ENCODE measurements at regions not wholly inside any gene's neighbourhood (a gene's known extent, or its start where the extent isn't known, plus 50 kb on each side); places are given as distances from the start of the nearest gene placed in this dataset.

DNA sequence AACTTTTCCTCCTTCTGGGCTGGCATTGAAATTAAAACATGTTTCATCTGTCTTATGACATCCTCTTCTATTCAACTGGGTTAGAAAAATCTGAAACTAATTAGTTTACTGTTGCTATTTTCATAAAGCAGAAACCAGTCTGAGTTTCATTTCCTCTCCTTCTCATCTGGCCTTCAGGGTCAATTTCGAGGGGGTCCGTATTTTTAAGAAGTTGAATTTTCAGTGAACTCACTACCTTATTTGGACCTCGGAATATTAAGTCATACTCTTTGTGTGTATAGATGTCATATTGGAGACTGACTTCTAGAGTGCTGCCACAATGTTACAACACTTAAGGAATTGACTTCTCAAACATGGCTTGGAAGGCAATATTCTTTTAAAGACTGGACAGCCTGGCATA lies 485.9 kb downstream of the SQOR start:
- no peak for DNase-seq

GRCh38 chr15:46121441-46121840 lies 486.6 kb downstream of the SQOR start:
- no peak for DNase-seq

DNA sequence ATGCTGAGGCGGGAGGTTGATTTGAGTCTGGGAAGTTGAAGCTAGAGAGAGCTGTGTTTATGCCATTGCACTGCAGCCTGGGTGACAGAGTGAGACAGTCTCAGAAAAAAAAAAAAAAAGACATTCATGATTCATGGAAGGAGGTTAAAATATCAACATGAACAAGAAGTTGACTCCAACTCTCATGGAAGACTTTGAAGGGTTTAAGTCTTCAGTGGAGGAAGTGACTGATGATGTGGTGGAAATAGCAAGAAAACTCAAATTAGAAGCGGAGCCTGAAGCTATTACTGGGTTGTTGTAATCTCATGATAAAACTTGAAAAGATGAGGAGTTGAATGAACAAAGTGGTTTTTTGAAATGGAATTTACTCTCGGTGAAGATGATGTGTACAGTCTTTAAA lies 491.8 kb downstream of the SQOR start:
- no peak for DNase-seq

- no peak for DNase-seq
Measured at GRCh38 chr15:46127361-46127874, 492.6 kb downstream of the SQOR start.

DNA sequence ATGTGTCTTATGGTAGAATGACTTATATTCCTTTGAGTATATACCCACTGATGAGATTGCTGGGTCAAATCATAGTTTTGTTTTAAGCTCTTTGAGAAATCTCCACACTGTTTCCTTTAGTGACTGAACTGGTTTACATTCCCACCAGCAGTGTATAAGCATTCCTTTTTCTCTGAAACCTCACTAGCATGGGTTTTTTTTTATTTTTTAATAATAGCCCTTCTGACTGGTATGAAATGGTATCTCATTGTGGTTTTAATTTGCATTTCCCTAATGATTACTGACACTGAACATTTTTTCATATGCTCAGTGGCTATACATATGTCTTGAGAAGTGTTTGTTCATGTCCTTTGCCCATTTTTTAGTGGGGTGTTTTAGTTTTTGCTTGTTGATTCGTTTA lies 494.3 kb downstream of the SQOR start:
- no peak for DNase-seq

GRCh38 chr15:46131876-46132275 lies 497.0 kb downstream of the SQOR start:
- no peak for DNase-seq

GRCh38 chr15:46137443-46137842 lies 502.6 kb downstream of the SQOR start:
- no peak for DNase-seq

GRCh38 chr15:46146002-46146401 lies 511.2 kb downstream of the SQOR start:
- no peak for DNase-seq

DNA sequence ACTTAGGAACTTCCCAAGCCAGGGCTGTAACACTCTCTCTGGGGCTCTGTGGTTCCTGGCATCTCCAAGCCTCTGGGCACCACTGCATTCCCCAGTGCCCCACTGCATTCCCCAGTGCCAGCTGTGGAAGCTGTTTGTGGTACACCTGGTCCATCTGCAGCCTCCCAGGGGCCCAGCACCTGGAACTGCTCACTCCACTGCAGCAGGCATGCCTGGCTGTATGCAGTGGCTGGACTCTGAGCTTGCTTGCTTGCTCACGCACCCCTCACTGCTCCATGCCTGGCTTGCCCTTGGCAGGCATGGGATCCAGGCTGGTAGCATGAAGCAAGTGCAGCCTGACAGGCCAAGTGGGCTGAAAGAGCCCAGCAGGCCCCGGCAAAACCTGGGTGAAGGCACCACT lies 512.1 kb downstream of the SQOR start:
- no peak for DNase-seq

GRCh38 chr15:46151786-46152185 lies 517.0 kb downstream of the SQOR start:
- DNase-seq: no peak

DNA sequence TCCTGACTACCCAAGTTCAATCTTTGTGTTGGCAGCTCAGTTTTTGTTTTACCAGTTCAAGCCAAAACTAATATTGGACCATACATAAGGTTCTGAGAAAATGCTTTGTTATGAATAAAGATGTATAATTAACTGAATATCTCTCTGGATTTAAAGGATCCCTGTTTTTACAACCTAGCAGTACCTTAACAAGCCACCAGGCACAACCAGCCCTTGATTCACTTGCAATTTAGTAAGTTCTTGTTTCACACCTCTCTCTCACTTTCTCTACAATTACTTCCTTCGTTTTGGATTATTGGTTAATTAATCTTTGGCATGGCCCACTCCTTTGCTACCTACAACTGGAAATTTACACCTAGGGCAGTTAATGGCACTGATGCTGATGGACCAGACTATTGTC lies 531.9 kb downstream of the SQOR start:
- DNase-seq: no peak

- DNase-seq: no peak
Measured at GRCh38 chr15:46170326-46170725, 535.5 kb downstream of the SQOR start.

GRCh38 chr15:46174122-46174521 lies 539.3 kb downstream of the SQOR start:
- DNase-seq: no peak

DNA sequence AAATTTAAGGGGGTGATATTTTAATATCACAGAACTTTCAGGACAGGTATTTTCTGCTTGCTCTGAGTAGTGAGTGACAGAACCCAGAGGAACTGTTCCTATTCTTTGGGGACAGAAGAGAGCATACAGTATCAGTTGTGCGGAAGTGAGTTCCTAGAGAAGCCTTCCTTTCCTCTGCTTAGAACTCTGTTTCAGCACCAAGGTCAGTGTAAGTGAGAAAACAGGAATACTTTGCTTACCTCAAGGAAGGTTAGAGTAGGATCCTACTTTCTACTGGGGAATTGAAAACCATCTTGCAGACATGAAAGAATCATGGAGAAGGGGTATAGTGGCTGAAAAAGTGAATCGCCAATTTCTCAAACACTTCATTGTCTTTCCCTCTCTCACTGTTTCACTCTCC lies 542.4 kb downstream of the SQOR start:
- DNase-seq: no peak

- no peak for DNase-seq
Measured at GRCh38 chr15:46178138-46178537, 543.3 kb downstream of the SQOR start.

DNA sequence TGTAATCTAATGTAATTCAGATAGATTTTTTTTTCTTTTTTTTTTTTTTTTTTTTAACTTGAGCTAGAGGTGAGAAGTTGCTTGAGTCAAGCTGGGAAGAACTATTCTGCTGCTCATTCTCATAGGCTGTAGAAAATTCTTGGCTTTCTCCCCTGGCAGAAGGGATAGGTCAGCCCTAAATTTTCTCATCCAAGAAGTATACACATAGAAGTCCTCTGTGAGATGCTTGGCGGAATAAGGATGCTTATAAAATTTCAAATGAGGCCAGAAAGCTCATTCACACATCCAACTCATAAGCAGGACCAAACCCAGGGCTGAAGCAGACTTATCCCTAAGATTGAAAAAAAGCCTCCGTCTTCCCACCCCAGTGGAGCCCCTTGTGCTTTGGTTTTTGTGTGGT lies 572.5 kb downstream of the SQOR start:
- peak; percentile 40 for DNase-seq

DNA sequence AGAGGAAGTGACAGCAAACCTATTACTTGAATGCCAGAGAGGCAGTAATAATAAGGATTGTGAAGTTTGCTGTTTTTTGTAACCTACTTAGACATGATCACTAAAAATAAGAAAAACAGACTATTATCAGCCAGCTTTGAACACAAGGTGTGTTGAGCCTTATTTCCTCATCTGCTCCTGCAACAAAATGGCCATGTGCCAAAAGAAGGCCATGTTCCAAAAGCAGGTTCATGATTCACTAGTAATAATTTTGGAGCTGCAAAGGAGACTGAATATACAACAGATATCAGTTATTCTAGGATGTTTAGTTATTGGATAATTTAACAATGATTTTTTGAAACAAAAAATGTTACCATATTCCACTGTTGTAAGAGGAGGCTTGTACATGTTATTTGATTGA lies 578.7 kb downstream of the SQOR start:
- no peak for DNase-seq

DNA sequence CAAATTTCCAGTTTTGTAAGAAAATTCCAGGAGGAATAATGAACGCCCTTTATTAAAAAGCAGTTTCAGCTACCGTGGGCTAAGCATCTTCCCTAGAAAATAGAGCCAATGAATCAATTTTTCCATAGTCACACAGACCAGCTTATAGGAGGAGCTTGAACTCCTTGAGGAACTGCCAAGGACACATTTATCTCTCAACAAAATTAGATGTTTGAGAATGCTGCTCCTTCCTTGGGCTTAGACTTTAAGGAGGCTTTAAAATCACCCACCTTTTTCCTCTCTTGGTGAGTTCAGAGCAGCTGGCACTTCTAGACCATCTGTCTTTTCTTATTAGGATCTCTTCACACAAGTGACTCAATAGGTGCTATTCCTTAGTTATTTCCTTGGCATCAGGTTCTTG lies 588.0 kb downstream of the SQOR start:
- DNase-seq: peak; percentile 17

- no peak for DNase-seq
Measured at GRCh38 chr15:46229263-46229662, 594.4 kb downstream of the SQOR start.

DNA sequence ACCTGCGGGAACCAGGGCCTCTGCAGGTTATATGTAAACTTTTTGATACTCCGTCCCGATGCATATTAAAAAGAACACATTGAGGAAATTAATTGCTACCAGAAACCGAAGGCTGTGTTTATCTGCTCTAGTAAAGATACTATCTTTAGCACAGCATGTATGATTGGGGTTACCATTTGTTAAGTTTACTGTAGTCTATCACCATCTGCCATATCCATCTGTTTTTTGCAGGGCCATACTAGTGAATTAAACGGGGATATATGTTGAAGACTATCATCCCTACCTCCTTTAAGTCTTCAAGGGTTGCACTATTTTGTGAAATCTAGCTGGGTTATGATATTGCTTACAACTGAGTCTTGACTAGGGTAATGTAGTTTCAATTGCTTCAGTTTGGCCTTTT lies 597.0 kb downstream of the SQOR start:
- DNase-seq: no peak

- DNase-seq: no peak
Measured at GRCh38 chr15:46232471-46232870, 597.6 kb downstream of the SQOR start.

DNA sequence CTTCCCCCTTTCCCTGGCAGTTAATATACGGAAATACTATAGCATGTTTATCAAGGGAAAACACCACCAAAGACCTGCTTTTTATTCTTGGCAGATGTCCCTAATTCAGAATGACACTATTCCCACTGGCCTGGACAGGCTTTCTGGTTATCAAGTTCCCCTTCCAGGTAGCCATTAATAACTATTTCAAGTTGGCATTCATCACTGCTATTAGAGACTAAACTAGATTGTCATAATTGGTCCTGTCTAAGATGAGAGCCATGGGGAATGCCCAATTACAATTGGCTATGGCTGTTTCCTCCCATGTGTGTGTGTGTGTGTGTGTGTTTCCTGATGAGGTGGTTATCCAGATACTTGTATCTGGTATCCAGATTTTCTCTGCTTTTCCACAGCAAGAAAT lies 608.1 kb downstream of the SQOR start:
- DNase-seq: no peak

DNA sequence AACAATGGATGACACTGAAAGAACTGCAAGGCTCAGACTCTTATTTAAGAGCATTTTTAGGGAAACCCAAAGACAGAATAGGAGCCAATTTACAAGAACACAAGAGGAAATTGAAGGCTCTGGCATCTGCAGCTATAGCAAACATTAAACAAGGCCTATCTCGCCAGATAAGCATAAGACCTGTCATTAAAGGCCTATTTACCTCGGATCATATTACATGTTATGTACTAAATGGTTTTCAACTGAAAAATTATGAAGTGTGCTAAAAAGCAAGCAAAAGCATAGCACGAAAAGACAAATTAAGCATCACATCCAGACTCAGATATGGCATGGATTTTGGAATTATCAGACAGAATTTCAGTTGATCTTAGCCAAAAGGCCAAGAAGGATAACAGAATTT lies 617.1 kb downstream of the SQOR start:
- no peak for DNase-seq

DNA sequence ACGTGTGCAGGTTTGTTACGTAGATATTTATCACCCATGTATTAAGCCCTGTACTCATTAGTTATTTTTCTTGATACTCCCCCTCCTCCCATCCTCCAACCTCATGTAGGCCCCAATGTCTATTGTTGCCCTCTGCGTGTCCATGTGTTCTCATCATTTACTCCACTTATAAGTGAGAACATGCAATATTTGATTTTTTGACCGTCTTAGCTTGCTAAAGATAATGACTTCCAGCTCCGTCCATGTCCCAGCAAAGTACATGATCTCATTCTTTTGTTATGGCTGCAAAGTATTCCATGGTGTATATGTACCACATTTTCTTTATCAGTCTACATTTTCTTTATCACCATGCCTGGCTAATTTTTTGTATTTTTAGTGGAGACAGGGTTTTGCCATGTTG lies 623.2 kb downstream of the SQOR start:
- DNase-seq: no peak

DNA sequence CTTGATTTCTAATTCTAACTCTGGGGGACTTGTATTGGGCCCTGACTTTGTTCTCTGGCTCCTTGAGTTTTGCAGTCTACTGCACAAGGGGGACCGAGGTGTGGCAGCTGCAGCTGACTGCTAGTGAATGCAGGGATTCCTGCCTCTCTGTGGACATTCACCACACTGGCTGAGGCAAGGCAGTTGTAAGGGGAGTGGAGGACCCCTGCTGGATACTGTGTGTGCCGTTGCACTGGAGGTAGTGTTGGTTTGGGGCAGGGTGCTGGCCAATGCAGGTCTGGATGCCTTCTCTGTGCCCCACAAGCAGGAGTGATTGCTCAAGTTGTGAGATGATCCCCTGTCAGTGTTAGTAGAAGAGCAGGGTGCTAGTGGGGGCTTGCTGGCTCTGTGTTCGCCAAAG lies 626.1 kb downstream of the SQOR start:
- no peak for DNase-seq
